H1 (cell line): ENCODE measurements at regions not wholly inside any gene's neighbourhood (a gene's known extent, or its start where the extent isn't known, plus 50 kb on each side); places are given as distances from the start of the nearest gene placed in this dataset.

Experiments used
- CTCF ChIA-PET: fragments of 300-600 bp; sonication (Branson Sonifier 250); formaldehyde crosslinking; loops from one replicate; lab custom pipeline; 2021; ENCODE audit not compliant: partially characterized antibody; lab: Charles Lee
- POLR2A ChIA-PET: fragments of 300-600 bp; sonication (Branson Sonifier 250); formaldehyde crosslinking; loops from one replicate; lab custom pipeline; 2021; ENCODE audit warnings: inconsistent platforms; ENCODE audit not compliant: partially characterized antibody; lab: Charles Lee
- DNase-seq, 2 experiments: peaks; one replicate each; pipeline versions ENCODE4 v3.0.0 to v3.0.0-alpha.2; 2010 to 2022; ENCODE audit warnings: low spot score in 2 of 2, low read depth in 1 of 2, mixed read lengths in 1 of 2
- FAIRE-seq: peaks from 2 replicates; lab custom pipeline; 2011; peaks lifted over from hg19 to GRCh38; lab: Jason Lieb, UNC
- H2AFZ ChIP-seq: 2 replicates; pipeline ENCODE4 v1.8.1; 2012; ENCODE audit warnings: low read length, inconsistent platforms
- H2AK5ac ChIP-seq: 2 replicates; pipeline ENCODE4 v1.6.1; 2013; ENCODE audit warnings: low read depth, low read length
- H2BK120ac ChIP-seq: replicated peaks from 2 replicates; pipeline ENCODE3; 2013; ENCODE audit warnings: low read depth, low read length, inconsistent platforms
- H2BK12ac ChIP-seq: 2 replicates; pipeline ENCODE4 v1.6.1; 2013; ENCODE audit warnings: low read depth, low read length
- H2BK15ac ChIP-seq: 2 replicates; pipeline ENCODE4 v1.6.1; 2013; ENCODE audit warnings: low read length
- H2BK20ac ChIP-seq: 2 replicates; pipeline ENCODE4 v1.6.1; 2013; ENCODE audit warnings: low read length
- H2BK5ac ChIP-seq: 2 replicates; pipeline ENCODE4 v1.6.1; 2013; ENCODE audit warnings: low read depth, low read length
- H3K14ac ChIP-seq: 2 replicates; pipeline ENCODE4 v1.6.1; 2013; ENCODE audit warnings: inconsistent platforms; ENCODE audit not compliant: insufficient read length
- H3K18ac ChIP-seq: 2 replicates; pipeline ENCODE4 v1.6.1; 2013; ENCODE audit warnings: low read length; ENCODE audit errors: extremely low read depth
- H3K23ac ChIP-seq: 2 replicates; pipeline ENCODE4 v1.6.1; 2013; ENCODE audit warnings: inconsistent platforms; ENCODE audit not compliant: insufficient read length
- H3K23me2 ChIP-seq: 2 replicates; pipeline ENCODE4 v1.6.1; 2013; ENCODE audit warnings: low read depth, low read length
- H3K27ac ChIP-seq: 2 replicates; pipeline ENCODE4 v1.6.1; 2011; ENCODE audit warnings: low read depth, low read length, inconsistent platforms
- H3K27me3 ChIP-seq, 4 experiments: replicated peaks in 1 of 4; 1 replicate in 1 of 4; 2 replicates in 3 of 4; pipeline versions ENCODE4 v1.6.1 to v1.8.1; 2011 to 2013; ENCODE audit warnings: low read length in 3 of 4, mild to moderate bottlenecking in 3 of 4, inconsistent platforms in 2 of 4, mixed read lengths in 2 of 4, moderate library complexity in 1 of 4; ENCODE audit not compliant: control insufficient read depth in 3 of 4, insufficient read depth in 3 of 4; ENCODE audit errors: extremely low read depth in 1 of 4
- H3K36me3 ChIP-seq, 4 experiments: 2 replicates each; pipeline versions ENCODE4 v1.6.1 to v1.8.1; 2011 to 2013; ENCODE audit warnings: mild to moderate bottlenecking in 4 of 4, low read length in 3 of 4, moderate library complexity in 2 of 4, control low read depth in 1 of 4, inconsistent platforms in 1 of 4; ENCODE audit not compliant: insufficient read depth in 4 of 4, control insufficient read depth in 2 of 4
- H3K4ac ChIP-seq: replicated peaks from 2 replicates; pipeline ENCODE3; 2013; ENCODE audit warnings: low read length, low read depth, mixed read lengths, inconsistent platforms; ENCODE audit not compliant: insufficient read length
- H3K4me1 ChIP-seq, 4 experiments: replicated peaks in 1 of 4; 1 replicate in 1 of 4; 2 replicates in 3 of 4; pipeline versions ENCODE4 v1.6.1 to v1.8.1; 2011 to 2013; ENCODE audit warnings: low read length in 3 of 4, inconsistent platforms in 2 of 4, mixed read lengths in 1 of 4; ENCODE audit not compliant: insufficient read depth in 4 of 4, control insufficient read depth in 3 of 4
- H3K4me2 ChIP-seq, 2 experiments: 2 replicates each; pipeline versions ENCODE4 v1.6.1 to v1.8.1; 2011 to 2013; ENCODE audit warnings: low read depth in 2 of 2, low read length in 2 of 2, control low read depth in 1 of 2, inconsistent platforms in 1 of 2, mild to moderate bottlenecking in 1 of 2; ENCODE audit not compliant: insufficient read depth in 1 of 2
- H3K4me3 ChIP-seq, 4 experiments: fragments of 200-600, 300-600 bp in 1 of 4; sonication (generic), shearing (Covaris generic), sonication (Bioruptor Twin) in 1 of 4; 2 replicates each; pipeline versions ENCODE4 v1.5.1 to v1.8.1; 2011 to 2016; ENCODE audit warnings: low read length in 4 of 4, low read depth in 3 of 4, control low read depth in 2 of 4, inconsistent platforms in 2 of 4, mild to moderate bottlenecking in 2 of 4, mixed read lengths in 1 of 4, moderate library complexity in 1 of 4; ENCODE audit not compliant: insufficient read depth in 2 of 4; ENCODE audit errors: extremely low read depth in 1 of 4
- H3K56ac ChIP-seq: replicated peaks from 2 replicates; pipeline ENCODE3; 2013; ENCODE audit warnings: low read depth, mild to moderate bottlenecking, mixed read lengths, low read length, inconsistent platforms; ENCODE audit not compliant: insufficient read length
- H3K79me1 ChIP-seq: 2 replicates; pipeline ENCODE4 v1.6.1; 2013; ENCODE audit warnings: low read depth, low read length, control low read depth
- H3K79me2 ChIP-seq, 2 experiments: 2 replicates each; pipeline versions ENCODE4 v1.6.1 to v1.8.1; 2012 to 2013; ENCODE audit warnings: low read length in 2 of 2, mild to moderate bottlenecking in 2 of 2, inconsistent platforms in 1 of 2; ENCODE audit not compliant: insufficient read depth in 2 of 2, control insufficient read depth in 1 of 2
- H3K9ac ChIP-seq, 4 experiments: replicated peaks in 1 of 4; 1 replicate in 1 of 4; 2 replicates in 3 of 4; pipeline versions ENCODE4 v1.6.1 to v1.8.1; 2011 to 2013; ENCODE audit warnings: low read depth in 3 of 4, low read length in 3 of 4, control low read depth in 2 of 4, mild to moderate bottlenecking in 2 of 4, moderate library complexity in 2 of 4, inconsistent platforms in 1 of 4; ENCODE audit errors: extremely low read depth in 1 of 4
- H3K9me3 ChIP-seq, 2 experiments: 2 replicates each; pipeline versions ENCODE4 v1.6.1 to v1.8.1; 2012 to 2013; ENCODE audit warnings: mild to moderate bottlenecking in 2 of 2, moderate library complexity in 2 of 2, control low read depth in 1 of 2, inconsistent platforms in 1 of 2, low read depth in 1 of 2, low read length in 1 of 2, mixed read lengths in 1 of 2; ENCODE audit not compliant: insufficient read depth in 2 of 2
- H4K20me1 ChIP-seq, 2 experiments: replicated peaks in 1 of 2; 2 replicates each; pipeline versions ENCODE3 to v1.8.1; 2011 to 2013; ENCODE audit warnings: inconsistent platforms in 2 of 2, low read length in 2 of 2, mild to moderate bottlenecking in 1 of 2; ENCODE audit not compliant: insufficient read depth in 2 of 2, control insufficient read depth in 1 of 2
- H4K5ac ChIP-seq: 2 replicates; pipeline ENCODE4 v1.6.1; 2013; ENCODE audit warnings: low read length, low read depth, mixed read lengths, inconsistent platforms; ENCODE audit not compliant: insufficient read length
- H4K8ac ChIP-seq: 2 replicates; pipeline ENCODE4 v1.8.0; 2013; ENCODE audit warnings: mild to moderate bottlenecking, moderate library complexity, low read length, inconsistent platforms; ENCODE audit not compliant: insufficient read depth; ENCODE audit errors: extremely low read depth
- H4K91ac ChIP-seq: replicated peaks from 2 replicates; pipeline ENCODE3; 2013; ENCODE audit warnings: low read length, mixed read lengths, inconsistent platforms; ENCODE audit not compliant: insufficient read length
- JUN ChIP-seq: IDR thresholded peaks from 2 replicates; pipeline ENCODE4 v1.6.1; 2011; ENCODE audit warnings: low read depth, mild to moderate bottlenecking, improper control_type of control experiment, low read length
- WGBS, 2 experiments: shearing (Covaris generic) in 1 of 2; methylation state at CpG; one replicate each; pipeline versions ENCODE4 v1.1.6 to v1.1.7; 2013 to 2015; ENCODE audit warnings: low lambda C conversion rate in 2 of 2, mixed read lengths in 2 of 2, inconsistent platforms in 1 of 2, low coverage in 1 of 2, missing lambda C conversion rate in 1 of 2; ENCODE audit not compliant: insufficient replicate concordance in 2 of 2, insufficient coverage in 1 of 2, insufficient read length in 1 of 2; ENCODE audit errors: extremely low coverage in 1 of 2, missing lambda C conversion rate in 1 of 2; 5-methylcytosine and 5-hydroxymethylcytosine counted together

DNA sequence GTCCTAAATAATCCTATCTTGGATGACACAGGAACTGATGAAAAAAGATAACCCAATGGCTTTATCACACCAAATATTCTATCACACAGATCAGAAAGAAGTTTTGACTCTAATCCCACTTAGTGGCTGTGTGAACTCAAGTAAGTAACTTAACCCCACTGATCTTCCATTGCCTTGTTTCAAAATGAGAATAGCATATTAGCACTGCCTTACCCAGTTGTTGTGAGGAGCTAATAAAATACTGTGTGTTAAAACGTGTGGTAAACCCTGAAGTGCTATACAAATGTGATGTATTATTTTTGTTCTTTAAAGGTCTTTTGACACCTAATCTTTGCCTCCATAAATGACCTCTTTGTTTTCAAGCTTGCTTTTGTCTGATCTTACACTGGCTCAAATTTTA lies 60.9 kb upstream of the ARID2 start:
- DNase-seq: no peak
- H3K36me3 ChIP-seq: no peaks in the 10 kb centered on the region
- no peak overlapping the region for H3K27ac ChIP-seq
- CTCF ChIA-PET: interaction anchor here (1.1 to 1.8 kb wide), 3 partner anchors 25 to 125 kb away, joined by 3 to 6 read pairs (median 3); no protein-coding TSS in a partner anchor
- no peak overlapping the region for H3K18ac ChIP-seq
- no peak overlapping the region for H2AFZ ChIP-seq
- no peaks in the 10 kb centered on the region for H4K20me1 ChIP-seq
- H2BK5ac ChIP-seq: no peak overlapping the region
- H3K4me3 ChIP-seq: no peak overlapping the region
- no peak overlapping the region for H2BK12ac ChIP-seq
- no peak overlapping the region for H3K56ac ChIP-seq
- H2BK15ac ChIP-seq: no peak overlapping the region
- no peaks in the 10 kb centered on the region for H3K79me2 ChIP-seq
- WGBS, 2 experiments: 89% methylated on average over 1 of the region's 1 CpG; no CpG with 5 or more reads in 1 of the 2 experiments
- POLR2A ChIA-PET: no interaction called here
- no peak overlapping the region for H4K91ac ChIP-seq
- H3K4ac ChIP-seq: no peak overlapping the region
- no peaks in the 10 kb centered on the region for H3K79me1 ChIP-seq
- TF ChIP-seq JUN: no peak
- H3K23ac ChIP-seq: no peak overlapping the region
- no peak overlapping the region for H4K8ac ChIP-seq
- no peak for FAIRE-seq
- no peaks in the 10 kb centered on the region for H3K27me3 ChIP-seq
- H3K23me2 ChIP-seq: no peaks in the 10 kb centered on the region
- H3K9me3 ChIP-seq: no peaks in the 10 kb centered on the region
- no peak overlapping the region for H3K4me2 ChIP-seq
- no peak overlapping the region for H3K9ac ChIP-seq
- H2BK120ac ChIP-seq: no peak overlapping the region
- no peak overlapping the region for H2BK20ac ChIP-seq
- H3K14ac ChIP-seq: no peak overlapping the region
- no peak overlapping the region for H2AK5ac ChIP-seq
- no peak overlapping the region for H4K5ac ChIP-seq
- H3K4me1 ChIP-seq: no peaks in the 10 kb centered on the region
